ENCODE measurements at regions not wholly inside any gene's neighbourhood (a gene's known extent, or its start where the extent isn't known, plus 50 kb on each side); places are given as distances from the start of the nearest gene placed in this dataset.

DNA sequence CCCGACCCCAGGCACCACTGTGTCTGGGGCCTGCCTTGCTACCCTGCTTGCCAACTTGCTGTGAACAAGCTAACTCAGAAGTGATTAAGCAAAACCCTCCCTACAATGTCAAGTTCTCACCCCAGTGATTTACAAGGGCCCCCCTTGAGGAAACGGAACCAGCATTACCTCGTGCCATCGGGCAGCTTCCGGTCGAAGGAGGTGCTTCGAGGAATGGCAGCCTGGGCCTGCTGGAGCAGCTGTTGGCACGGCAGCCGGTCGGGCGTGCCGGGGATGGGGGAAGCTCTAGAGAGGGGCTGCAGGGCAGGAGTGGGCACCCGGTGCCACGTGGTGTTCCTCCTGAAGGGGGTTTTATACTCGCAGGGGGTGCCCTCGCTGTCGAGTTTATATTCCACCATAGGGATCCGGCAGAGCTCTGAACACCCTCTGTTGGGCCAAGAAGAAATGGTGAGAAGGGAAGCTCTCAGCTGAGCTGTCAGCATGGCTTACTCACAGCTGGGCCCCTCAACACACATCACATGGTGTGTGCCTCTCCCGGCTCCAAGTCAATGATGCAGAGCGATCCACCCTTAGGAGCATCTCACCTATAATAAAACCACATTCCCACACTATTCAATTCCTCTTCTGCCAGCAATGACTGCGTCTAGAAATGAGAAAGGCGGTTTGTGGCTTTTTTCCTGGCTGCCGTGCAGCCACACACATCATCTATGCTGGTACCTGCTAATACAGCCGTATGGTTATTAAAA lies 184.4 kb downstream of the SIPA1L2 start:
- no peak for DNase-seq

DNA sequence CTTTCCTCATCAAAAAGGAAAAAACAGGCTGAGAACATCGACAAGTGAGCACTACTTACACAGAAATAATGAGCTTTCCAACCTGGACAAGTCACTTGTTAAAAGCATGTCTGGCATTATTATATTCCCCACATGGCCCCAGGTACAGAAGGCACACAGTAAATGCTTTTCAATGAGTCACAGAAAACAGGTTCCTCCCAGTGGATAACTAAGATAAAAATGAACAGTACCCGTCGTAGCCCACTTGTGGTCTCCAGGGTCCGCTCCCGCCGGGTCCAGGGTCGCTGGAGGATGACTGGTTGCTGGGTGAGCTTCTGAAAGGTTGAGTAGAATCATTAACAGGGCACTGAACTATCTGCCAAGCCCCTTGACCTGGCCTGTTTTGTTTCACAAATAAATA lies 186.6 kb downstream of the SIPA1L2 start:
- DNase-seq, result no peak

DNA sequence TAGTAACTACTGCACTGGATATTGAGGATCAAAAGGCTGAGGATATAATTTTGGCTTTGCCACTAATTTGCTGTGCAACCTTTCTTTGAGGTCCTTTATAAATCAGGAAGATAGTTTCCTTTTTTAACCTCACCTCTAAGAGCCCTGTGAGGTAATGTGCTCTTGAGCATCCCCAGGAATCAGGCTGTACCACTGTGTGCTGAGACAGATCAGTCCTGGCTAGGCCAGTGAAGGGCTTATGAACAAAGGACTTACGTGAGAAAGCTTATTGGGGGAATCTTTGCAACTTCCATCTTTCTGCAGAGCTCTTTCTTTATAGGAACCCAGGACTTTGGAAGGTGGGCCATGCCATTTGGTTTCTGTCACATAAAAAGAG lies 188.9 kb downstream of the SIPA1L2 start:
- DNase-seq, result no peak

DNA sequence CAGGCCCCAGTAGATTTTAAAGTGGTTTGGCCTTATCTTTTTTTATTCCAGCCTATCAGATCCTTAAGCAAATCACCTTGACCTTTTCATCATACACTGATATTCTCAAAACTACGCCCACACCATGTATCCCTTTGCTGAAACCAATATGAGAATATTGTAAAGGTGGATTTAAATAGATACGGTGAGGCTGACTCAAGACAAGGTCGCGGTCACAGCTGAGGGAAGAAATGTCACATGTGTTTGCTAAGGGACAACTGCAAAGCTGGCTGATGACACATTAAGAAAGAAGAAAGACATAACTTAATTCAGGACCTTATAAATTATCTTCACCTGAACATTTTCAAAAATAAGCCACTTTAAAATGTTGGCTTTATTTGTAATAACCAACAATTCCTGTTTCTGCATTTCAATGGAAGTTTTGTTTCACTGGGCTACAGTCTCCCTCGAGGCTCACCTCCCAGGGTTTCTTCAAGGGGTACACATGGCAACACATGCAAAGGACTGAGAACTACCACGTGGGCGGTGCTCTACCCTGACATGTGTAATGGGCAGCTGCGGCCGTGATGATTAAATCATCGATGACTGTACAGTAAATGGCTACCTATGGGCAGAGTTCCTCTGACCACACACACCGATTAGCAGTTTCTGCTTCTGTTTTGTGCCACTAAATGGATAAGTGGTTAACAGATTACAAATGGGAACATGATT lies 189.5 kb downstream of the SIPA1L2 start:
- no peak for DNase-seq

DNA sequence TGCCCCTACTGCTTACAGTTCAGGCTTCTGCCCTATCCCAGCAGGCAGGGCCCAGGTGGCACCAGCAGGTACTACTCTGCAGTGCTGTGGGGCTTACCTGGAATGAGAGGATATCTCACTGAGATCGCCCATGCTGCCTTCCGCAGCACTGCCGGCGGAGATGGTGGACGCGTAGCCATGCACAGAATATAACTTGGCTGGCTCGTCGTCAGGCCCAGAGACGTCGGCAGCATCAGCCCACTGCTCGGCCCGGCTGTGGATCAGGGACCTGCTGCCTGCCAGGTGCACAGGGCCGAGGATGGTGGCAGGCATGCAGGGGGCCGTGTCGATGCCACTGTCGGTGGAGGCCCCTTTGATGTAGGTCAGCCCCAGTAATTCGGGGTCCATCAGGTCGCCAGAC lies 190.9 kb downstream of the SIPA1L2 start:
- no peak for DNase-seq

DNA sequence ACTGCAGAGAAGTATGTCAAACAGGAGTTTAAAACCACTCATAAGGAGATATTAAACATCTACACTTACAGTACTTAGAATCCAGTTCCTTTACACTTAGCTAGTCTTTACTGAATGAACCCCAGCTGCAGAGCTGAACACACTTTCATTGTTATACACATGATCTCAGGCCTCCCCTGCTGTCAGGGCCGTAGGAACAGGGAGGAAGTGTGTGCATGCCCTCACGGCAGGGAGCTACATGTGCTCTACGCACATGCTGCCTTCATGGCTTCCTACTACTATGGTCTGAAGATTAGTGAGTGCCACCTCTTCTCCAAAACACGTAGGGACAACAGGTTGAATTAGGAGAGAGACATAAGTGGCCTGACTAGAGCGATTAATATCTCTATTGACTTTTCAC lies 191.5 kb downstream of the SIPA1L2 start:
- DNase-seq, result no peak

DNA sequence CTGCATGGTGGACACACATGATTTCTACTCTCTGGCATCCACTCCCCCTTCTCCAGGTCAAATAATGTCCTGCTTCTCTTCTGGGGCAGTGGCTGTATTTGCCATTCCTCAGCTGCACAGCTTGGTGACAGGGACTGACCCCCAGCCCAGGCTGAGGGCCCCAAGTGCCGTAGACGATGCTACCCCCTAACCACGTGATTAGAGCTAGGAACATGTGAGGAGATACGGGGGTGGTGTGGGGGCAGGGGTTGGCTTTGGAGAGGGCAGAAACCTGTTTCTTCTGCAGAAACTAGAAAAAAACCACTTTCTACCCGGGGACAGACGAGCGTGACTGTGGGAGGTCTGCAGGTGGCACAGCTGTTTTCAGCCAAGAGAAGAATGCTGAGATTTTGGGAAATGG lies 192.4 kb downstream of the SIPA1L2 start:
- no peak for DNase-seq

DNA sequence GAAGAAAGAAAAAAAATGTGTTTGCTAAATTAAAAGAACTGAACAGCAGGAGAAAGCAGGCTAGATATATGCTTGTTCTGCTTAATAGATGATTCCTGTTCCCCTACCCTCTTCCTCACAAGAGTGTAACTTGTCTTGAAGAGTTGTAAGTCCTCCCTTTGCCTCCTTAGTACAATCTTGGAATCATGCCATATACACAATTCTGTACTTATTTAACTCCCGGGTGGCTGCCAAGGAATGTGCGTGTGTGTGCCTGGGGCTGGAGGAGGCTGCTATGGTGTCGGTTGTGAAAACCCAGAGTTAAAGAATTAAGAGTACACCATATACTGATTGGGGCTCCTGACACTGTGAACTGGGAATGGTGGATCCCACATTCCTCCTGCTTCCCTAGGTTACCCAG lies 194.2 kb downstream of the SIPA1L2 start:
- DNase-seq, result no peak

DNA sequence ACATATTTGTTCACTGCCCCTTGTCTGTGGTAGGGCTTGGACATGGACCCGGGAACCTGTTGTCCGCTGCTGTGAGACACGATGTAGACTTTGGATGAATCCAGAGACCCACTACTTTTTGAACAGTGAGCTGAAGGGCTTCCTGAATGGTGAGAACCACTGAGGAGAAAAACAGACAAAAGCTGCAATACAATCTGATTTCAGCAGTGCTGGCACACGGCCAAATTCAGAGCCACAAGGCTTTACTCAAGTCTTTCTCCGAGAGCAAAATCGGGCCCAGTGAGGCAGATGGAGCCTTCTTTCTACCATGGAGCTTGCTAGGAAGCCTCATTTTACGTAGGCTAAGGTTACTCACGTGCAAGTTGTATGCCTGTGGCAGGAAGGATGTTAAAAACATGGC lies 197.6 kb downstream of the SIPA1L2 start:
- no peak for DNase-seq

DNA sequence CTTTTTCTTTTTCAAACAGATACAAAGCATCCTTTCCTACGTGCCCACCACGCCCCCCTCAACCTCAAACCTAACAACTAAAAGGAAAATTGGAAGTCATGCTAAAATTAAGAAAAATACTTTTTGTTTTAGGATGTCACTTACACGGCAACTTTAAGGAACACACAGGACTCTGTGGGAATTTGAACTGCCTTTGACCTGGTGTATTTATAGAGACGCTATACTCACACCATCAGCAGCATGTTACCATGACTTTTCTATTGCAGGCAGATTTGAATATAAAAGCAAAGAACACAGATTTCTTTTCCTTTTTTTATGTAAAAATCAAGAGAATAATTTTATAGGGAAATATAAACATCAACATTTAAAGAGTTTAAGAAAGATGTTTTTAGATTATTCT lies 198.2 kb downstream of the SIPA1L2 start:
- DNase-seq, result no peak

DNA sequence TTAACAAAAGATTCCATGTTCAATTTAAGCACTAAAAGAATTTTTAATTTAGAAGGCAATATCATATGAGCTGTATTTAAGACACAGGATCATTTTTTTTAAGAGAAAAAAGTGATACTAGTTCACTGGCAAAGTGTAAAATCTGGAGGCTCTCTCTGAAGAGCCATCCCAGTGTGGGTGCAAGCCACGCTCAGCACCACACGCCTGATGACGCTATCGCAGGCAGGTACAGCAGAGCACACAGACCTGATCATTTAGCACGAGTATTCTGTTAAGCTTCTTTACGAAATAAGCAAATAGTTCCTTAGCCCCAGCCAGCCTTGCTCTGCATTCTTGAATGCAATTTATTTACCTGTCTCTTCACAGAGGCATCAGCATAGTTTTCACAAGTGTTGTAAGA lies 198.6 kb downstream of the SIPA1L2 start:
- DNase-seq, result no peak

DNA sequence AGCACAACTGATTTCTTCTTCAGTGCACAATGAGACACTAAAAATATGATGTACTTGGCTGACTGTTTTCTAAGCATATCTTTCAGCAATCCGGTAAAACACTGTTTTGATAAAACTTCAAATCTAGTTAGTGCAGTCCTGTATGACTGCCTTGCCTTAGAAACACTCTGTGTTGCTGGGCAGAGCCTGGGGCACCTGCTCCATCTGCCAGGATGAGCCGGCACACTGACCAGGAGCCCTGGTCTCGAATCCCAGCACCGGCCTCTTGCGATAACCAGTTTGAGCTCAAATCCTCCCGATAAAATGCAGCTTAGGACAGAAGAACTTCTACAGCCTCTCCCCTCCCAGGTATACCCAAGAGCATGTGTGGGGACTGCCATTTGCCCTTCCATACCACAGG lies 199.5 kb downstream of the SIPA1L2 start:
- DNase-seq, result no peak

DNA sequence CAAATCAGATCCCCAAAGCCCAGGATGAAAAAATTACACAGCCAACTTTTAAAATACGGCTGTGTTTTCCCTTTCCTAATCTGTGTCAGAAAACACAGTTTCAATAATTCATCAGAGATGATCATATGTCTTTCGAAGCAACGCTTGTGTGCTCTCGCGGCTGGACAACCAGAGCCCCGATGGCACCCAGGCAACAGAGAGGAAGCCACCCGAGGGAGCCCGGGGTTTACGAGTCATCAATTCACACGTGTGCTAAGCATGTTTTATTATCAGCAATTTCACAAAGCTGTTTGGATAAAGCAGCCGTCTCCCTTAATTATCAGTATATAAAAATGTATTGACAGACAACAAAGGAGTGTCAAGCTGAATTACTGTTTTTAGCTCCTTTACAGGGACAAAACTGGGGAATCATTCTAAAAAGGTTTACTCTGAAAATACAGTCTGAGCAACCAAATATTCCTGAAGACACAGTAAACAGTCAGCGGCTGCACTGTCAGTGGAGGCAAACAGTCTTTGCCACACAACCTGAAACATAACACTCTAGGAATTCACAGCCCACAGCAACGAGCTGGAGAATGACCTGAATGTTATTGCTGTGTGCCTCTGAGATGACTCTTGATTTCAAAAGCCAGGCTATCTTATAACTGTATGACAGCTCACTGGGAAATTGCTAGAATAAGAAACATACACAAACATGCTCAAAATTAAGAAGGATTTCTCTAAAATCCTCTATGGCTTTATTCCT lies 201.0 kb downstream of the SIPA1L2 start:
- peak; percentile 42 for DNase-seq

DNA sequence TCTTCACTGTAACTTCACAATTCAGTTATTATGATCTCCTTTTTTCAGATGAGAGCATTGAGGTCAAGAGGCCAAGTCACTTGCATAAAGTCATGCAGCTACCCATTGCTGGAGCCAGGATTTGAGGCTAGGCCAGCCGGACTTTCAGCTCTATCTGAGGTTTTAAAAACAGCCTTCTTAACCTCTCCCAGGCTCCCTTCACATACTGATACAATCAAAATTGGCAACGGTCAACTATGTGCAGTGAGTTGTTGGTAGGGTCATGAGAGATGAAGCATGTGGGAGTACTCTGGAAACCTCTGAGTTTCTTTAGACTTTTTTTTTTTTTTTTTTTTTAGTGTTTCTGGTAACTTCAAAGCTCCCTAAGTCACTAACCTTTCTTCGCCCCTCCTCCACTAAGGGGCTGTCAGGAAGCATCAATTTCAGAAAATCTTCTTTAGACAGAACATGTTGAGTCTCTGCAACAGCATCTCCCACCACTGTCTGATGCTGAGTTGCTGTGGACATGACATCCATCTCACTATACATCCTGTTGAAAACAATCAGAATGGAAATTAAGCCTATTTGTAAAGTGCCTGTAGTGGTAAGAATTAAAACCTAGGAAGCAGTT lies 201.8 kb downstream of the SIPA1L2 start:
- DNase-seq, result no peak

DNA sequence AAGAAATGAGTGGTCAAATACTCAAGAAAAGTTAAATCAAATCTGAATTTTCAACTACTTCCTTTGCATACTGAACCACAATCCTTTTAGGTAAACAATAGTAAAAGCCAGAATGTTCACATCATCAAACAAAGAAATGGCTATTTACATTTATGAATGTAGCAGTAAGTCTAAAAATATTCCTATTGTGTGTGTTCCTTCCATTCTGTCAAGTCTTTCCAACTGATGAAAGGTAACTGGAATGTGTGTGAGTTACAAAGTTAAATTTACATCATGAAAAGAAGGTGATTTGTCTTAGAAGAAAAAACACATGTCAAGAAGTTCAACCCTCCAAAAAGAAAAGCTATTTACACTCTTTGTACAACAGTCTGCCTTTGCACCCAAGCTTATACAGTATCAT lies 203.1 kb downstream of the SIPA1L2 start:
- DNase-seq, result no peak

DNA sequence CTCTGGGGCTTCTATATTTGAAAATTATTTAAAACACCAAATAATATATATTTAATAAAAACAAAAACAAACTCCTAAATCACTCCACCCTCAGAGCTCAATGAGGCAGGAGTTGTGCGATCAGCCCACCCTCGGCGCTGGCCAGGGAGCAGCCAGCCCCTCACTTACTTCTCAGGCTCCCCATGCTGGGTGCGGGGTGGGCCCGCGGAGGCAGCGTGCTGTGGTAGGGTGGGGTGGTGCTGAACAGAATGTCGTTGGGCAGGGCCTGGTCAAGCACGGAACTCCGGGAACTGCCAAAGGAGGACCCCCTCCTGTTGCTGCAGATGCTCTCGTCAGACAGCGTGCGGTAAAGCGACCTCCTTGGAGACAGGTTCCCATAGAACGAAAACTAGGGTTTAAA lies 204.5 kb downstream of the SIPA1L2 start:
- no peak for DNase-seq

DNA sequence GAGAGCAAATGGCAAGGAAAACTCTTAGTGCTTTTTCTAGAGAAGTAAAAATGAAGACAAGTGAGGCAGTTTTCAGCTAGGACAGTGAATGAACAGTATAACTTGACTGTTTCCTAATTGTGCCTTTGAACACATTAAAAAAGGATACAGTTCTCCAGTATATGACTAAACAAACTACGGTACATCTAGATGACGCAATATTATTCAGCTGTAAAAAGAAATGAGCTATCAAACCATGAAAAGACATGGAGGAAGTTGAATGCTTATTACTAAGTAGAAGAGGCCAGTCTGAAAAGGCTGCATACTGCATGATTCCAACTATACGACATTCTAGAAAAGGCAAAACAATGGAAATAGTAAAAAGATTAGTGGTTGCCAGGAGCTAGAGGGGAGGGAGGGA lies 206.3 kb downstream of the SIPA1L2 start:
- DNase-seq, result no peak

DNA sequence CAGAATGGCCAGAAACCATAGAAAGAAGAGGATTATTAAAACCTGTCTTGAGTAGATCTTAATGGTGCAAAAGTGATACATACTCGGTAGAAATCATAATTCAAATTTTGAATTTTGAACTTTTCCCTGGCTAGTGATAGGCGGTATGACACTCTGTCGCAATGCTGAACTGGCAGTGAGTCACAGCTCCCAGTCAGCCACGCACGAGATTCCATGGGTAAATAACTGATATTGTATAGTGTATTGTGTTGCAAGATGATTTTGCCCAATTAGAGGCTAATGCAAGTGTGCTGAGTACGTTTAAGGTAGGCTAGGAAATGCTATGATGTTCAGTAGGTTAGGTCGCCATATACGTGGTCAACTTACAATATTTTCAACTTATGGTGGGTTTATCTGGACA lies 207.0 kb downstream of the SIPA1L2 start:
- DNase-seq, result no peak

DNA sequence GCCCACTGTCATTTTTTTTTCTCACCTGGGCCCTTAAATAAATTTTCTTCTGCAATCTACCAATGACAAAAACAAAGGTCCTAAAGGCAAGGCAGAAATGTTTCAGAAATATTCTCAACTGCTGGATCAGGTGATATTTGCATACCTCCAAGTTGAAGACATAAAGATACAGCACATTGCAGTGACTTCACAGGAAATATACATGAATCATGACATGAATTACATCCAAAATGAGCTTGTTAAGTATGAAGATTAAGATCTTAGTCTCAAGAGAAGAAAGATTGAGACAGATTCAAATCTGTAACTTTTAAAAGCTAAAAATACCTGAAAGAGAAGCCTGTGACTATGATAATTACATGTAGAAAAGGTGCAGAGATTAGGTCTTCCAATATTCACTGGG lies 207.8 kb downstream of the SIPA1L2 start:
- no peak for DNase-seq

DNA sequence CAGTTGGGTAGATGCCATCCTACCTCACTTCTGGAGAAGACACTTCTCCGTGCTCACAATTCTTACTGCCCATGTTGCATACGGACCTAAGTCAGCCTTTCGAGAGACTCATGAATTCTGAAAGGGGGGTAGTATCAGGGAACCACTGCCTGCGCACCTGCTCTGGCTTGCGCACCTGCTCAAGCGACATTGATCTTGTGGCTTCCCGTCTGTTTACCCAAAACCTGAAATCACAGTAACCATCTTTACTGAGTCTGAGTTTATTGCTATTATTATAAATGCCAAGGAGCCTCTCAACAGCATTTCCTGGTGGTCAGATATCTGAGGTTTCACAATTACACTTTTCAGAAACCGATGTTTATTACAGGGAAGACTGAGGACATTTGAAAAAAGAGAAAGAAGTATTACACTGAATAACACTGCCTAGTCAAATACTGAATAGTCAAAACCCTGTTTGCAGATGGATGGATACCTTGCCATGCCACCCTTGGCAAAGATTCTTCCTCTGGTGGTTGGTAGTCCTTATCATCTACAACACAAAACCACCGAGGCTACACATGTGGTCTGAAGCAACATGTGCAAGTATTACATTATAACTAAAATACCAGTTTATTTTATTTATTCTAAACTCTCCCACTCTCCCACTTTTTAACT lies 208.7 kb downstream of the SIPA1L2 start:
- DNase-seq, result no peak

DNA sequence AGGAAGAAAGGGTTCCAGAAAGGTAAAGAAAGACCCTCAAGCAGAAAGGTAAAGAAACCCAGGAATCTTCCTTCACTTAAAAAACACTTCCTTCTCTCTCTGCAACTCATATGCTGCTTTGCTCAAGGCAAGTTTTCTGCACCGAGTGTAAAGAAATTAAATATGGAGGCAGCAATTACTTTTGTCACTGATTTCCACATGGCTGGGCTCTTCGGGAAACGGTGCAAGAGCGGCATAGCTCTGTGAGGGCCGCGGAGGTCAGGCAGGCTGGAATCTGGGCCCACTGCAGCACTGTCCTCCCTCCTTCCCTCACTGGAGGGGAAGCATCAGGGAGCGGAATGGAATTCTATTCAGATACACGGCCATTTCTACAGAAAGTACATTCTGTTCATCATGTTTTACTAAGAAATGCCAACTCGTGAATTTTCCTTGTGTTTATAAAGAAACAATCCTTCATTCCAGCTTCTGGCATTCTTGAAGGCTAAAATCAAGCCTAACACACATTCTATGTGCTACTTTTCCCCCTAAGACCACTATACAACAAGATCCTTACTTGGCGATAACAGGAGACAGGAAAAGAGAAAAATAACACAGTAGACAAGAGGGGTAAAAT lies 212.2 kb downstream of the SIPA1L2 start:
- no peak for DNase-seq

DNA sequence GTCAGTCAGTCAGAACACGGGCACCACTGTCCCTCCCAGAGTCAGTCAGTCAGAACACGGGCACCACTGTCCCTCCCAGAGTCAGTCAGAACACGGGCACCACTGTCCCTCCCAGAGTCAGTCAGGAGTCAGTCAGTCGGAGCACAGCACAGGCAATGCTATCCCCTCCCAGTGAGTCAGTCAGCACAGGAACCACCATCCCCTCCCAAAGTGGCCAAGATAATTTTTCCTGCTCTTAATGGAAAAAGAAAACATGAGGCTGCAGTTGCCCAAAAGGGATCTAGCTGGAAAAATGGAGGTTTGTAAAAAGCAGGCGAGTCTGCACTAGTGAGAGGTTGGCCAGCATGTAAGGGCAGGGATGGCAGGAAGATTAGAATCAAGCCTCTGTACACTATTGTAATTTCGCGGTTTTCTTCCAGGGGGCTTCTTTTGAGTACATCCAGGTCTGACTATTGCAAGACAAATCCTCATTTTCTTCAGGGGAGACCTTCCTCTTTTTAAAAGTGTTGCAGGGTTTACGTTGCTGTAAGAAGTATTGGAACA lies 213.8 kb downstream of the SIPA1L2 start:
- DNase-seq, result no peak
